ENCODE measurements at regions not wholly inside any gene's neighbourhood (a gene's known extent, or its start where the extent isn't known, plus 50 kb on each side); places are given as distances from the start of the nearest gene placed in this dataset.

DNA sequence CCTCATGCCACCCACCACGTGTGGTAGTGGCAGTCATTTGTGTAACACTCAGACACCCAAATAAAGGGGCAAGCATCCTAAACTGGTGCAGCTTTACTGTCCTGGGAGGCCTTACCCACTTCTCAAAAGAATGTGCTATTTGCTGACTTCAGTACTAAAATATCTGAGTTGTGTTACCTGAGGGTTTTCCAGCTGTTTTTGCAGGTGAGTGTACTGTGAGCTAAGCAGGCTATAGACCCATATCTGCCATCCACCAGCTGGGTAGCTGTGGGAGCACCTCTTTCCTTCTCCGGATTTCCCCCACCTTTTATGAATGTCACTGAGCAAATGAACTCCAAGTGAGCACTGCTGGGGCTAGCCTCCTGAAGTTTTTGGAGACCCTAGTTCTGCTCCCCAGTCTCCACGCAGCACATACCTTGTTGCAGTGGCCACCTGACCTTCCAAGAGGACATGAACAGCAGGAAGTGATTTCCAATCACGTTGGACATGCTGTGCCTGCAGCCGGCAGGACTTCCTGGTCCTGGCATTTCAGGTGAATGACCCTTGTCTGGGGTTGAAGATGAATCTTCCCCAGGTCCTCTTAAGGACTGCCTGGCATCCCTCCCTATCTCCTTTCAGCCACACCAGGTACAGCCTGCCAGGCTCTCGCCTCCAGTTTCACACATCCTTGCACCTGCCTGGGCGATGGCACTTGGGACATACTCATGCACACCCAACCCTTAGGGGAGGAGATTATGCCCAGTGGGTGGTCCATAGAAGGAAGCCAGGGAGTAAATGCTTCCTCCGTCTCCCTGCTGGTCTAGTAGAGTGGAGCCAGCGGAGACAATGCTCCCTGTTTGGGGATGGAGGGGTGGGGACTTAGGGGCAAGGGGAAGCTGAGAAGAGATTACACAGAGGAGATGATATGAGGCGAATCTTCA lies 109.5 kb upstream of the SPATA13 start:
- ATAC-seq (no peak), DNase-seq (no peak)

DNA sequence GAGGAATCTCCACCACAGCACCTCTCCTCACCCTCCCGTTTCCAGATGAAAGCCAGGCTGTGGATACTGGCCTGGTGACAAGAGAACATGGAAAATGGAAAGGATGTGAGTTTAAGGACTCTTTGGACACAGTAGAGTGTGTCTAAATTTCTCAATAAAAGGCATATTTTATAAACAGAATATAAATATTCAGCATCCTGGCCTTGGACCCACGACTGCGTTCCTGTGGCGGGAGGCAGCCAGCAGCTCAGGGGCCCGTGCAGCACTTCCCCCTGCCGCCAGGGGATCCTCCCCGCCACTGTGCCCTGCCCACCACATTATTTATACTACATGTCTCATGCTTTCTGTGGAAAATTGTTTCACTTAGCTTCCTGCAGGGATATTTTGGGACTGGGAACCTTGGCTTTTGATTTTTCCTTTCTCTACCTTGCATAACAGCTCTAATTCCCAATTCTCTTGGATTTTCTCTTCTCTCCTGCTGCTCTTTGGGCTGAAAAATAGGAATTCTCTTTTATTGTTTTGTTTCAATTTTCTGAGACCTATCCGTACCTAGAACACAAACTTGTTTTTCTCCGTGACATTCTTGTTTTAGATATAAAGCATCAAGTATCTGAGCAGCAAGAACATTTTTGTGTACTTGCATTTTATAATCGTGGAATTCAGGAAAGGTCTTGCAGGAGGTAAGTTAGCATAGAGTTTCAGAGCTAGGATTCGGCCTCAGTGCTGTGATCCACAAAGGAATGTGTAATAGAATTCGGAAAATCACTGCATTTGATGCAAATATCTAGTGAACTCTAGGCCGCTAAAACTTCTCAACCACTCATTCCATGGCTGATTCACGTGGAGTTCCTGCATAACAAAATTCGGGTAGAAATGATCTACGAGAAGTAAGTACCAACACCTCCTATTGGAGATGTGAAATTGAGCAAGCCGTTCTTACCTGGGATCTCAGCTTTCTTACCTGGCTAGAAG lies 107.7 kb upstream of the SPATA13 start:
- no peak for DNase-seq
- ATAC-seq: no peak

DNA sequence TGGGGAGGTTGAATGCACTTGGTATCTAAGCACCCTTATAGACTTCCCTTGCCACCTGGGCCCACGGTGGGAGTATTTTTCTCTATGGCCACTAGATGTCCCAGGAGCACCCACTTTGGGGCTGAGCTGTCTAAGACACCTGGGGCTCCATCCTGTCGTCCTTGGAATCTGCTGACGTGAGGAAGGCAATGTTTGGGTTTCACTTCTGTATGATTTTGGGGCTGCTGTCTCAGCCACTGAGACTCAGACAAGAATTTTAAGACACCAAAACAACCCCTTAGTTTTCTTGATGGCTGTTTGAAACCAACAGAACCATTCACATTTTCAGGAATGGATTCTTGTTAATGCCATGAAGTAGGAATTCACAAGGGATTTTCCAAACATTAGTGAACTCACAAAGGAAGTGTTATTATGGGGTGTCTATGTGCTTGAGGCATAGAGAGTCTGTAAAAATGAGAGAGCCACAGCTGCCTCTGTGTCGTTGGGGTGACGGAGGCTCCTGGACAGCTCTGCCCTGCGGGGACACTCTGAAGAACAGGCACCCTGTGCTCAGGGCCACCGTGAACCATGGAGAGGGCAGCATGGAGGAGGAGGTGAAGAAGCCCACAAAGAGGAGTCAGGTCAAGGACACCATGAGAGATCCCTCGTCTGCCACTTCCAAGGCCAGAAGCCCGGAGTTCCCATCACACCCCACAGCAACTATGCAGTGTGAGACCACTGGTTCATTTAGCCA lies 106.8 kb upstream of the SPATA13 start:
- ATAC-seq (peak; percentile 95), DNase-seq (peak; percentile 69)

DNA sequence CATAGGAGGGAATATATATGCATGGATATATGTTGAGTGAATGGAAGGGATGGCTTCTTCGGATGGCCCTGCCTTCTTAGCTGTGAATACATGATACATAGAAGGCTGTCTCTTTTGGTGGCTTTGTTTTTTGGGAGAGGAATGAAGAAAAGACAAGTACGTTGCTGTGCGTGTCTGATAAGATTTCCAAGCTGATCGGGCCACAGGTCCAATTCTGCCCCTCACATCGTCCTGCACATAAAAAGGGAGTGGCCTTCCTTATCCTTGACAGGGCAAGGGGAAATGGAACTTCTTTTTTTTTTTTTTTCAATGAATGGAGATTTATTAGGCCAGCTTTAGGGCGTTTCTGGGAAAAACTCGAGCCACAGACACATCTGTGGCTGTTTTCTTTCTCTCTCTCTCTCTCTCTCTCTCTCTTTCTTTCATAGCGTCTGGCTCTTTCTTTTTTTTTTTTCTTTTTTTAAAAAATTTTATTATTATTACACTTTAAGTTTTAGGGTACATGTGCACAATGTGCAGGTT lies 103.8 kb upstream of the SPATA13 start:
- ATAC-seq: no peak

DNA sequence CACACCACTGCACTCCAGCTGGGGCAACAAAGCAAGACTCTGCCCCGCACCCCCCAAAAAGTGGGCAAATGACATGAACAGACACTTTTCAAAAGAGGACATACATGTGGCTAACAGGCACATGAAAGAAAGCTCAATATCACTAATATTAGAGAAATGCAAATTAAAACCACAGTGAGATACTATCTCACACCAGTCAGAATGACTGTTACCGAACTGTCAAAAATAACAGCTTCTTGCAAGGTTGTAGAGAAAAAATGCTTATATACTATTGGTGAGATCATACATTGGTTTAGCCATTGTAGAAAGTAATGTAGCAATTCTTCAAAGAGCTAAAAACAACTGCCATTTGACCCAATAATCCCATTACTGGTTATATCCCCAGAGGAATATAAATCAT lies 99.5 kb upstream of the SPATA13 start:
- DNase-seq (no peak), ATAC-seq (no peak)

More for the DNA sequence above, 103.8 kb upstream of the SPATA13 start:
- DNase-seq: no peak

DNA sequence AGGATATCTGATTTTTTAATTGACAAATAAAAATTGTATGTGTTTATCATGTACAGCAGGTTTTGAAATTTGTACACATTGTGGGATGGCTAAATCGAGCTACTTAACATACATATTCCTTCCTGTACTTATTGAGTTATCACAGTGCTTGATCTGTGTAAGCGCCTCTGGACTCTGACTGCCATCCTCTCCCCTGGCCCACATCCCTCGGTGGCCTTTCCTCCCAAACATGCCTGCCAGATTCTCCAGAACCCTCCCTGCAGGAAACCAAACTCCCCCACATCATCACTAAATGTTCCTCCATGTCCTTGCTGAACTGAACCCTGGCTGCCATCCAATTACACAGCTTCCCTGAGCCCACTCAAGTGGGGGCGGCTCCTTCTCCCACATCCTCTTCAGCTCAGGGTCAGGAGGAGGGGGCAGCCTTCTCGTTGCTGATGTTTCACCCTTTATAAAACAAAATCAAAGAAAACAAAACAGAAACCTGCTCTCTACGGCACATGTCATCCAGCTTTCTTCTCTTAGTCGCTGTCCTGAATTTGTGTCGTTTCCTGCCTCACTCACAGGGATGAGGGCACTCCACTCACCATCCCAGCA lies 97.1 kb upstream of the SPATA13 start:
- no peak for DNase-seq

DNA sequence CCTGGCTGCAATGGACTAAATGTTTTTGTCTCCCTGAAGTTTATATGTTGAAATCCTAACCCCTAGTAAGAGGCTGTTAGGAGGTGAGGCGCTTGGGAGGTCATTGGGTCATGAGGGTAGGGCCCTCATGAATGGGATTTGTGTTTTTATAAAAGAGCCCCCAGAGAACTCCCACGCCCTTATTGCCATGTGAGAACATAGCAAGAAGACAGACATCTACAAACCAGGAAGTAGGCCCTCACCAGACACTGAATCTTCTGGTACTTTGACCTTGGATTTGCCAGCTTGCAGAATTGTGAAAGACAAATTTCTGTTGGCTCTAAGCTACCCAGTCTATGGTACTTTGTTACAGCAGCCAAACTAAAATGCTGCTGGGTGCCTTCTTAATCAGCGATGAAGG lies 96.1 kb upstream of the SPATA13 start:
- no peak for DNase-seq
- no peak for ATAC-seq

More for the DNA sequence above, 97.1 kb upstream of the SPATA13 start:
- peak; percentile 43 for ATAC-seq

DNA sequence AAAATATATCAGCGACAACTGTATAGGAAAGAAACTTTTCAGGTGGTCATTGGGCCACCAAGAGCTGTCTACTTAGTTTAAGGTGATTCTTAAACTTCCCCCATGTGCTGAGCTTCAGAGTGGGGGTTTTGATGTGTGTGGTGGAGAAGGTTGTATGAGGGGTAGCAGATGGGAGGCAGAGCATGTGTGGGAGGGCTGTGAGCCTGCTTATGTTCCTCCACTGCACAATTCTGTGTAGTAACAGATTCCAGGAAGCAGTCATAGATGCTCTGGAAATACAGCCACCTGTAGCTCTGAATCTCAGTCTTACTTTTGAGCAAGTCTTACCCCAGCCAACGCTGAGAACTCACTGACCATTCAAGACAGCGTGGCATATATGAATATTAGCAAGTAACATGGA lies 95.3 kb upstream of the SPATA13 start:
- DNase-seq (no peak), ATAC-seq (no peak)

DNA sequence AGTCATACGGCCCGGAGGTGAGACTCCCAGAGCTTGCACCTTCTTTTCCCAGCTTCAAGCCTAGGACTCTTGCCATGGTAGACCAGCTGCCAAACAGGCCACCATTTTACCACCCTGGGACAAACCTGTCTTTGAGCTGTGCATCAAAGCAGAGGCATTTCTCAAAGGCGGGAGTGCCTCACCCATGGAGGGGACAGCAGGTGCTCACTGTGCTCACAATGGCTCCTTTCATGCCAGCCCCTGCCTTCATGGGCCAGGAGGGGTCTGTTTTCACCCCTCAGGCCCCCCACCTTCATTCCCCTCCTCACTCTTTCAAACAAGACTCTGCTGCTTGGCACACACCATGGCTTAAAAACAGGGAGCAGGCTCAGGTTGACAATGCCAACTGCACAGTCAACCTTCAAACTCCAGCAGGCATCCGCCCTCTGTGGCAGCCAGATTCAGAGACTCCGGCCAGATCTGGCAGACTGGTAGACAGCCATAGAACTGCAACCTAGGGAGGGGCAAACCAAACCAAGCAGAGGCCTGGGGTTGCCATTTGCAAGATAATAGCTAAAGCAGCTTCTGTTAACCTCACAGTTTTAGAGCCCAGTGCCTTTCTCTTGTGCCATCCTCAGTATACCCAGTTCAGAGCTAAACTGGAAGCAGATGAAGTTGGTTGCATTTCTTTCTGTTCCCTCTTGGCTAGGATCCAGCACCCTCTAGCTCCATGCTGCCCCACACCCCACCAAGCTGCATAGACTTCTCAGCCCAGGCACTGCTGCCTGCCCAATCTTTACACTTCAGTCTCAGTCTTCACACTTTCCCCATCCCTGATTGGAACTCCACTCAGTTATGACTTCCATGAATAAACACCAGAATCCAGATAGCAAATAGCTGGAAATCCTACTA lies 93.9 kb upstream of the SPATA13 start:
- DNase-seq (no peak), ATAC-seq (no peak)

DNA sequence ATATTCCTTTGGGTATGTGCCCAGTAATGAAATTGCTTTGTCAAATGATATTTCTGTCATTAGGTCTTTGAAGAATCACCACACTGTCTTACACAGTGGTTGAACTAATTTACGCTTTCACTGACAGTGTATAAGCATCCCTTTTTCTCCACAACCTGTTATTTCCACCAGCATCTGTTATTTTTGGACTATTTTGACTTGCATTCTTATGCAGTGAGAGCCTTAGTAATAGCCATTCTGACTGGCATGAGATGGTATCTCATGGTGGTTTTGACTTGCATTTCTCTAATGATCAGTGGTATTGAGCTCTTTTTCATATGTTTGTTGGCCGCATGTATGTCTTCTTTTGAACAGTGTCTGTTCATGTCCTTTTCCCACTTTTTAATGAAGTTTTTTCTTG lies 92.0 kb upstream of the SPATA13 start:
- ATAC-seq: no peak
- DNase-seq: no peak

DNA sequence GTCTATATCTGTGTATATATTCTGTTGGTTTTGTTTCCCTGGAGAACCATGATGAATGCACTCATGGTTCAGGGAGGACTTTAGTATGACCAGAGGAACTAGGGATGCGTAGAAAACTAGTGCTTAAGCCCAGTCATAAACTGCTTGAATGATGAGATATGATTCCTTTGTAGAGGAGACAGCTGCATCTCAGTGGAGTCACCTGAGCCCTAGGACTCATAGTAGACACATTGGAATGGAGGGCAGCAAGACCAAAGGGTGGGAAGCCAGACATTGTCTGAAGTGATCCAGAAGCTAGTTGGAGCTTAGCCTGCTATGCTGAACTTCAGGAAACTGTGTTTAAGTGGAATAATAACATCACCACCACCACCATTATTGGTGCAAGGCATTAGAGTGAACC lies 89.5 kb upstream of the SPATA13 start:
- ATAC-seq: no peak
- no peak for DNase-seq

DNA sequence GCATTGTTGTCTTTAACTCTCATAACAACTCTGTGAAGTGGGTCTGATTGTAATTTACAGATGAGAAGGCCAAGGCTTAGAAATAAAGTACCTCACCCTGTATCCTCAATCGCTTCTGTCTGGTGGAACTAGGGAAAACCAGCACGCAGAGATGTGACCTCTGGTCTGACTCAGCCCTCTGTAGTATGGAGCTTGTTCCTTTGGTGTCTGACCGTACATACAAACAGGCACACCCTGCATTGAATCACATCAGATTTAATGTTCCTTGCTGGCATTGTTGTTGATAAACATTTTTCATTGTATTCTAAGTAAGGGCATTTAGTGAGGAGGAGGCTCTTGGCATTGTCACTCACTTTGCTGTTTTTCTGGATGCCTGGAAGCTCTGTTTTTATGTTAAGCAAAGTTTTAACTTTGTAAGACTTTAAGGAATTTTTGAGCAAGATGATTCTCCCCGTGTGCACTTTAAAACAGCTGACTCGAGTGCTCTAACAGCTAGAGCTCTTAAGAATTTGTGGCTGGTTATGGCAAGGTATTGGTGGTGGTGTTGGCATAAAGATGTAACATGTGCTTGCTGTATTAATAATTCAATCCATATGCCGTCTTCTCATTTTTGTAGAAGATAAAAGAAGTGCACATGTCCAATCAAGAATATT lies 89.0 kb upstream of the SPATA13 start:
- ATAC-seq (no peak), DNase-seq (no peak)

DNA sequence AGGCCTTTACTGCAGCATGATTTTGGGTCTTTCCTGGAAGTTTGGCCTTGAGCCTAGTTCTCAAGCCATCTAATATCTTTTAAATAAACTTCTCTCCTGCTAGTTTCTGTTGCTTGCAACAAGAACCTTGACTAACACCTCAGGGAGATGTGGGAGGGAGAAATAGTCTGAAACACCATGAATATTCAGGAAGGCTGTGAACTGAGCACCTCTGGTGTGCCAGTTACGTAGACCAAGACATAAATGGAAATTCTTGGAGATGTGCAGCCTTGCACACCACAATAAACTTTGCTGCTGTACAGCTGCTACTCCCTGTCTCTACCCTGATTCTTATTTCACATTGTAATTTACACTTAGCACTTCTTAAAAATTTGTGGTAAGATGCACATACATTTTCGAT lies 86.9 kb upstream of the SPATA13 start:
- no peak for ATAC-seq

DNA sequence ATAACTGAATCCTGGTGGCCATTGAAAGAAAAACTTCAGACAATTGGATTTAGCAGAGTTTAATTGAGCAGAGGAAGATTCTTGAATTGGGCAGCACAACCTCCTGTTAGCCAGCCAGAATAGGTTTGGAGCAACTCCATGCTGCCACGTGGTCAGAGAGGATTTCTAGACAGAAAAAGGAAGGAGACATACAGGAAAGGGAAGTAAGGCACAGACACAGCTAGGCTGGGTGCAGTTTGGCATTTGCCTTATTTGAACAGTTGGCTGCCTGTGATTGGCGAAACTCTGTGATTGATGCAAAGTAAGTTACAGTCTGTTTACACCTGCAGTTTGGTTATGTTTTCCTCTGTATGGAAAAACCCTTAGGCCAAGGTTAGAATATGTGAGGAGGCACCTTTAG lies 85.8 kb upstream of the SPATA13 start:
- ATAC-seq (no peak), DNase-seq (no peak)

More for the DNA sequence above, 86.9 kb upstream of the SPATA13 start:
- no peak for DNase-seq

DNA sequence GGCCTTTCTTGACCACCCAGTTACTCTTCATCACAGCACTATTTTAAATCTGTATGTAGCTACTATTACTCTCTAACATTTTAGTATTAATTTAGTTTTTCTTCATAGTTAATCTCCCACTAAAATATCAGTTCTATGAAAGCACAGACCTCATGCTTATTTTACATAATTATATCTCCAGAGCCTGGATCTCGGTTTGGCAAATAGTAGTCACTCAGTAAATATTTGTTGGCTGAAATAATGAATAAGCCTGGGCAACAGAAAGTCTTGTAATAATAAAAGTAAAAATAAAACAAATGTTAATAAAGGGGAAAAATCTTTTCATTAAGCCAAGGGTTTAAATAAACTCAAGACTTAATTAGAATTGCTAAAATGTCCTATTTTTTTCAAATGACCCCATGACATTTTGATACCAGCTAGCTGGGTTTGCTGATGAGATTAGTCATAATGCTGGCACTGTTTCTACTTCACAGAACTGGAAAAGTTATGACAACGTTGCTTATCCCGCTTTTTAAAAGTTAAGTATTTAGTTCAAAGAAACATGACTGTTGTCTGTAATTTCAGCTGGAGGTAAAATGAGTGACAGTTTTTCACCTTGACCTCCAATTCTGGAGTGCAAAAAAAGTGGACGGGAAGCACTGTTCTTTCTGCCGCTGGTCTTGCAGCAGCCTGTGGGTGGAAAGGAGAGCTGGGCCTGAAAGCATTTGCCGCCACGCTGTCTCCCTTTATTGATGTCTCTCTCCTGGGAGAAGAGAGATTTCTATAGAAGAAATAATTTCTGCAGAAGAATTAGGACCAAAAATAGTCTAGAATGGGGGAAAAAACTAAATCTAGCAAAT lies 85.2 kb upstream of the SPATA13 start:
- DNase-seq: no peak
- no peak for ATAC-seq

DNA sequence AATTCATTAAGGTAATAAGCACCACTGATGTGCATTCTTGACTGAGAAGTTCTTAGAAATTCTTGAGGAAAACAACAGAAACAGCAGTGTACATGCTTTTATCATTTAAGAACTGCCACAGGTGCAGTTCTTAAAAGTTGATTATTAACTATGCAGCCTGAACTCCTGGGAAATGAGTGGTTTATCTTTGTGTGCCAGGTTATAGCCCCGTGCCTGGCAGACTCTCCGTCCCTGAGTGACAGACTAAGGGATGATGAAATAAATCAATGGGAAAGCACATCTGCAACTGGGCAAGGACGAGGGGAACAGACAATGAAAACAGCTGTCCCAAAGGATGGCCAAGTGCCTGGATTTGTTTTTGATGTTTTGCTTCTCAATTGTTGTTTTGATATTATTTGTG lies 84.4 kb upstream of the SPATA13 start:
- ATAC-seq: no peak

DNA sequence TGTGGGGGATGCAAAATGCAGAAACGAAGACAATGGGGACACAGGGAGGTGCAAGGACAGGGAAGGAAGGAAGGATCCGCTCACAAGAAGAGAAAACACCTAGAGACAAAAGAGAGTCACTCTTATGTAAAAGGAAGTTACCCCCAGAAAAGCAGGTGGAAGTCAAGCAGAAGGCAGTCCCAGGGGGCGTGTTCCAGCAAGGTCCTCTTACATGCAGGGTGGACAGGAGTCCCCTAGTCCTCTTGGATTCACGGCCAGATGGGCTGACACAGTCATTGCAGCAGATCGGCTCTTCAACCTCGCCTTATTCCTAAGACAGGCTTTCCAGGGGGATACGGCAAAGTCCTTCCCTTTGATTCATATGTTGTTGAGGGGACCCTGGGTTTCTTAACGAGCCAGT lies 83.9 kb upstream of the SPATA13 start:
- no peak for DNase-seq
- no peak for ATAC-seq

More for the DNA sequence above, 84.4 kb upstream of the SPATA13 start:
- no peak for DNase-seq

DNA sequence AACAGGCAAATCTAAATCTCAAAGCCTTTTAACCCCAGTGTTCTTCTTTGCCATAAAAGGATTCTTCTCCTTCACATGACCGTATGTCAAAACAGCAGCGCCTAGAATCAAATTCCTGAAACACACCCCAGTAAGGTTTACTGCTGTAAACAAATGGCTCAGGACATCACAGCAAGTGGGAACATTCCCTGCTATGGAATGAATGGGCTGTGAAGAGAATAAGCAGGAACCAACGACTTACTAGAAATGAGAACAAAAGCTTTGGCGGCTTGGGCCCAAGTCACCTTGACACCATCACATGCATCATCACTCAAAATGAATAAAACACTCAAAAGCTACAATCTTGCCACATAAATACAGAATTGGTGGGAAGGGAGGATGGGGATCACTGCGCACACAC lies 80.4 kb upstream of the SPATA13 start:
- DNase-seq (no peak), ATAC-seq (no peak)

DNA sequence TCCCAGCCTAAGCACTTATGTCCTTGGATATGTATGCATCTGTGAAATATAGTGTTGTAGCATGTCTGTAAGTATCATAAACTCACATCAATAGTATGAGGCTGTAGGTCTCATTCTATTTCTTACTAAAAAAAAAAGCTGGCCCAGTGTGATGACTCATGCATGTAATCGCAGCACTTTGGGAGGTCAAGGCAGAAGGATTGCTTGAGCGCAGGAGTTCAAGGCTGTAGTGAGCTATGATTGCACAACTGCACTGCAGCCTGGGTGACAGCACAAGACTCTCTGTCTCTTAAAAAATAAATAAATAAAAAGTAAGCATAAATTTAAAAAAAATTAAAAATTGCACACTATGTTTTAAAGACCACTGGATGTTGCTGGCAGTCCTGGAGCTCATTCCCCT lies 79.1 kb upstream of the SPATA13 start:
- ATAC-seq (no peak), DNase-seq (no peak)

Data from stimulated activated naive CD8-positive, alpha-beta T cell treated with anti-CD3 and anti-CD28 coated beads, Interleukin-15, Interleukin-2, amounts not matched to agents 100 U/mL and 50 U/mL, for 24 hours (primary cell).